Neural cell (in vitro differentiated cells): ENCODE measurements at regions not wholly inside any gene's neighbourhood (a gene's known extent, or its start where the extent isn't known, plus 50 kb on each side); places are given as distances from the start of the nearest gene placed in this dataset.

Experiments used
- H2AFZ ChIP-seq: fragments of 200-600, 300-800 bp; sonication (generic), shearing (Covaris generic); 2 replicates; pipeline ENCODE4 v1.6.0; 2014; ENCODE audit warnings: low read depth, mild to moderate bottlenecking, antibody characterized with exemption, low read length, moderate library complexity
- H3F3A ChIP-seq: fragments of 200-600 bp; shearing (Covaris generic); 2 replicates; pipeline ENCODE4 v1.6.1; 2016; ENCODE audit warnings: mild to moderate bottlenecking, moderate library complexity, mixed read lengths, antibody characterized with exemption, low read length; ENCODE audit not compliant: insufficient read depth, poor library complexity, severe bottlenecking
- H3K27ac ChIP-seq: fragments of 200-600, 300-800 bp; sonication (generic), shearing (Covaris generic); 2 replicates; pipeline ENCODE4 v1.5.1; 2014; ENCODE audit warnings: mild to moderate bottlenecking, low read length, moderate library complexity
- H3K27me3 ChIP-seq: fragments of 300-800, 200-600 bp; sonication (generic), shearing (Covaris generic); 2 replicates; pipeline ENCODE4 v1.6.0; 2014; ENCODE audit warnings: mild to moderate bottlenecking, low read depth, low read length, moderate library complexity; ENCODE audit not compliant: insufficient read depth
- H3K36me3 ChIP-seq: fragments of 300-800, 200-600 bp; sonication (generic), shearing (Covaris generic); 2 replicates; pipeline ENCODE4 v1.5.1; 2014; ENCODE audit warnings: mild to moderate bottlenecking, antibody characterized with exemption, low read length, moderate library complexity; ENCODE audit not compliant: insufficient read depth
- H3K4me2 ChIP-seq: fragments of 300-800, 200-600 bp; sonication (generic), shearing (Covaris generic); 2 replicates; pipeline ENCODE4 v1.6.0; 2014; ENCODE audit warnings: mild to moderate bottlenecking, low read length
- H3K4me3 ChIP-seq: fragments of 300-800, 200-600 bp; sonication (generic), shearing (Covaris generic); 2 replicates; pipeline ENCODE4 v1.5.1; 2014; ENCODE audit warnings: mild to moderate bottlenecking, low read length, moderate library complexity
- H3K79me2 ChIP-seq: fragments of 200-600 bp; shearing (Covaris generic); replicated peaks from 2 replicates; pipeline ENCODE4 v1.6.0; 2014; ENCODE audit warnings: mild to moderate bottlenecking, low read length, moderate library complexity; ENCODE audit not compliant: insufficient read depth
- H3K9ac ChIP-seq: fragments of 300-800, 200-600 bp; sonication (generic), shearing (Covaris generic); 2 replicates; pipeline ENCODE4 v1.6.1; 2016; ENCODE audit warnings: mild to moderate bottlenecking, low read length, mixed read lengths
- H3K9me2 ChIP-seq: fragments of 200-600 bp; shearing (Covaris generic); 2 replicates; pipeline ENCODE4 v1.6.1; 2016; ENCODE audit warnings: mild to moderate bottlenecking, low read length, mixed read lengths; ENCODE audit not compliant: insufficient read depth
- H3K9me3 ChIP-seq: fragments of 200-600, 300-800 bp; sonication (generic), shearing (Covaris generic); 2 replicates; pipeline ENCODE4 v1.6.1; 2016; ENCODE audit warnings: mild to moderate bottlenecking, mixed run types, low read length, moderate library complexity, mixed read lengths
- H4K20me1 ChIP-seq: fragments of 200-600 bp; shearing (Covaris generic); 2 replicates; pipeline ENCODE4 v1.6.1; 2016; ENCODE audit warnings: mild to moderate bottlenecking, mixed run types; ENCODE audit not compliant: insufficient read depth
- EP300 ChIP-seq: fragments of 450-650 bp; conservative IDR thresholded peaks from 2 replicates; pipeline ENCODE4 v1.6.1; 2014; ENCODE audit warnings: antibody characterized with exemption, mild to moderate bottlenecking, moderate library complexity; ENCODE audit not compliant: poor library complexity, severe bottlenecking
- EZH2 ChIP-seq: fragments of 200-600, 300-800 bp; shearing (Covaris generic), sonication (generic); IDR thresholded peaks from 2 replicates; pipeline ENCODE4 v1.6.1; 2014; ENCODE audit warnings: antibody characterized with exemption, low read length, borderline replicate concordance, mild to moderate bottlenecking; ENCODE audit not compliant: insufficient read depth, poor library complexity, severe bottlenecking
- MXI1 ChIP-seq: fragments of 450-650 bp; conservative IDR thresholded peaks from 2 replicates; pipeline ENCODE4 v1.6.1; 2014; ENCODE audit warnings: antibody characterized with exemption, mild to moderate bottlenecking; ENCODE audit not compliant: poor library complexity, severe bottlenecking
- POLR2AphosphoS5 ChIP-seq: IDR thresholded peaks from 2 replicates; pipeline ENCODE4 v1.6.1; 2012
- RAD21 ChIP-seq: fragments of 450-650 bp; conservative IDR thresholded peaks from 2 replicates; pipeline ENCODE4 v1.6.1; 2014; ENCODE audit warnings: antibody characterized with exemption, mild to moderate bottlenecking, moderate library complexity
- REST ChIP-seq: IDR thresholded peaks from 2 replicates; pipeline ENCODE4 v1.6.1; 2012; ENCODE audit warnings: borderline replicate concordance
- SMC3 ChIP-seq: fragments of 450-650 bp; conservative IDR thresholded peaks from 2 replicates; pipeline ENCODE4 v1.6.1; 2014; ENCODE audit warnings: antibody characterized with exemption, mild to moderate bottlenecking, moderate library complexity; ENCODE audit not compliant: poor library complexity
- TAF1 ChIP-seq: IDR thresholded peaks from 2 replicates; pipeline ENCODE4 v1.6.1; 2012; ENCODE audit warnings: low read depth
- TF ChIP-seq, protein P1 (sequence below): fragments of 450-650 bp; IDR thresholded peaks from 2 replicates; pipeline ENCODE4 v1.5.1; 2014; ENCODE audit warnings: antibody characterized with exemption, mild to moderate bottlenecking, moderate library complexity; ENCODE audit not compliant: poor library complexity, severe bottlenecking

DNA sequence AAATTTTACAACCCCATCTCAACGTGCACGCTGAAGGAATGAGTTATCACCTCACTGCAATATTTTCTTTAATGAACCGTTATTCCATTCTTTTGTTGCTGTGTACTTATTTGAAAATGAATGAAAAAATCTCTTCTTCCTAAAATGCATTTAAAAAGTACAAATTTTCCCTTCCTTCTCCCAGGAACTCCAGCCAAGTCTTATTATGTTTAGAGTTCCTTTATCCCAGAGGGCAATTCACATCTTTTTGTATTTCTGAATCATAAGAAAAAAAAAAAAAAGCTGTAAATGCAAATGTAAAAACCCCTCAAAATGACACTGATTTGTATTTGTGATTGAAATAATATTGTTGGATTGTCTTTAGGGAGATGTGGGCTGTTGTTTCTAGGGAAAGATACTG lies 2194.3 kb upstream of the CELF4 start:
- Histone ChIP-seq H3K9ac (no peak overlapping the region), H4K20me1 (no peaks in the 10 kb centered on the region), H3K27ac (no peak overlapping the region), H3K9me2 (no peaks in the 10 kb centered on the region), H3K4me2 (no peak overlapping the region), H3K79me2 (no peaks in the 10 kb centered on the region), H3K27me3 (no peaks in the 10 kb centered on the region), H3K9me3 (no peaks in the 10 kb centered on the region), H3K36me3 (no peaks in the 10 kb centered on the region), H3F3A (no peaks in the 10 kb centered on the region), H3K4me3 (no peak overlapping the region), H2AFZ (no peak overlapping the region)
- TF ChIP-seq REST (no peak), EZH2 (no peak), TAF1 (no peak), EP300 (no peak), RAD21 (no peak), POLR2AphosphoS5 (no peak), MXI1 (no peak), SMC3 (no peak)
- TF ChIP-seq, protein P1, sequence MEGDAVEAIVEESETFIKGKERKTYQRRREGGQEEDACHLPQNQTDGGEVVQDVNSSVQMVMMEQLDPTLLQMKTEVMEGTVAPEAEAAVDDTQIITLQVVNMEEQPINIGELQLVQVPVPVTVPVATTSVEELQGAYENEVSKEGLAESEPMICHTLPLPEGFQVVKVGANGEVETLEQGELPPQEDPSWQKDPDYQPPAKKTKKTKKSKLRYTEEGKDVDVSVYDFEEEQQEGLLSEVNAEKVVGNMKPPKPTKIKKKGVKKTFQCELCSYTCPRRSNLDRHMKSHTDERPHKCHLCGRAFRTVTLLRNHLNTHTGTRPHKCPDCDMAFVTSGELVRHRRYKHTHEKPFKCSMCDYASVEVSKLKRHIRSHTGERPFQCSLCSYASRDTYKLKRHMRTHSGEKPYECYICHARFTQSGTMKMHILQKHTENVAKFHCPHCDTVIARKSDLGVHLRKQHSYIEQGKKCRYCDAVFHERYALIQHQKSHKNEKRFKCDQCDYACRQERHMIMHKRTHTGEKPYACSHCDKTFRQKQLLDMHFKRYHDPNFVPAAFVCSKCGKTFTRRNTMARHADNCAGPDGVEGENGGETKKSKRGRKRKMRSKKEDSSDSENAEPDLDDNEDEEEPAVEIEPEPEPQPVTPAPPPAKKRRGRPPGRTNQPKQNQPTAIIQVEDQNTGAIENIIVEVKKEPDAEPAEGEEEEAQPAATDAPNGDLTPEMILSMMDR = no peak

DNA sequence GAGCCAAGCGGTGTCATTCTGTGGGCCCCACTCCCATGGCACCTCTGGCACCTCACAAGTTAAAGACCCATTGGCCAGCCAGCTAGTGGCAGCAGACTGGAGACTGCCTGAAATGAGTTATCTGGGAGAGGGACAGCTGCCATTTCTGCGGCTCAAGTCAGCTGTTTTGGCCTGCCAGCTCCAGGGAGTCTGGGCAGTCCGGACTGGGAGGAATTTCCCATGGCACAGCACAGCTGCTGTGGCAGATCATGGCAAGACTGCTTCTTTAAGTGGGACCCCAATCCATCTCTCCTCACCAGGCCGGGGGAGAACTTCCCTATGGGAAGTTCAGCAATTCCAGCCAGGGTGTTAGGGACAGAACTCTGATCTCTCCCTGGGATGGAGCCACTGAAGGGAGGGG lies 2187.6 kb upstream of the CELF4 start:
- no peaks in the 10 kb centered on the region for H3K79me2 ChIP-seq
- H3K4me2 ChIP-seq = no peak overlapping the region
- H2AFZ ChIP-seq = no peak overlapping the region
- H3F3A ChIP-seq = no peaks in the 10 kb centered on the region
- H3K9me3 ChIP-seq = no peaks in the 10 kb centered on the region
- H3K27me3 ChIP-seq = no peaks in the 10 kb centered on the region
- H3K9ac ChIP-seq = no peak overlapping the region
- no peaks in the 10 kb centered on the region for H3K36me3 ChIP-seq
- no peaks in the 10 kb centered on the region for H4K20me1 ChIP-seq
- no peak for TF ChIP-seq SMC3
- TF ChIP-seq EP300 = no peak
- TF ChIP-seq POLR2AphosphoS5 = no peak
- TF ChIP-seq EZH2 = no peak
- TF ChIP-seq, protein P1 = no peak
- no peak for TF ChIP-seq RAD21
- TF ChIP-seq TAF1 = no peak
- TF ChIP-seq REST = no peak
- TF ChIP-seq MXI1 = no peak
- H3K27ac ChIP-seq = no peak overlapping the region
- H3K9me2 ChIP-seq = no peaks in the 10 kb centered on the region
- no peak overlapping the region for H3K4me3 ChIP-seq
